ENCODE measurements at regions not wholly inside any gene's neighbourhood (a gene's known extent, or its start where the extent isn't known, plus 50 kb on each side); places are given as distances from the start of the nearest gene placed in this dataset.

DNA sequence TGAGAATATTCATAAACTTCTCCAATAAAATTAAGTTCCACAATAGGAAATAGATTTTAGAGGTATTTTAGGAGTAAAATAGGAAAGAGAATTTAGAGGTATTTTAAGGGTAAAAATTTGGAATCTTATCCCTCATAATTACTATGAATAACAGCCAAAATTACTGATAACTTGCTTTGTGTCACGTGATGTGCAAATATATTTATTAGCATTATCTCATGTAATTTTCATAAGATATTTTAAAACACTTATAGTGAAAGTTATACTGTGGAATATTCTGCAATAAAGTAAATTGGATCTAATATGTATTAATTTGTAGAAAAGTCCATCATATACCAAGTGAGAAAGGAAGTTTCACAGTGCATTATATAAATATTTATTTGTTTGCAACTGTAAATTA is 64.2 kb upstream of the VWDE start:
- no peak for TF ChIP-seq POLR2AphosphoS5 (IDR thresholded peaks at IDR 0.05)
- TF ChIP-seq POLR2A (IDR thresholded peaks at IDR 0.05), result no peak
- TF ChIP-seq, protein P1, sequence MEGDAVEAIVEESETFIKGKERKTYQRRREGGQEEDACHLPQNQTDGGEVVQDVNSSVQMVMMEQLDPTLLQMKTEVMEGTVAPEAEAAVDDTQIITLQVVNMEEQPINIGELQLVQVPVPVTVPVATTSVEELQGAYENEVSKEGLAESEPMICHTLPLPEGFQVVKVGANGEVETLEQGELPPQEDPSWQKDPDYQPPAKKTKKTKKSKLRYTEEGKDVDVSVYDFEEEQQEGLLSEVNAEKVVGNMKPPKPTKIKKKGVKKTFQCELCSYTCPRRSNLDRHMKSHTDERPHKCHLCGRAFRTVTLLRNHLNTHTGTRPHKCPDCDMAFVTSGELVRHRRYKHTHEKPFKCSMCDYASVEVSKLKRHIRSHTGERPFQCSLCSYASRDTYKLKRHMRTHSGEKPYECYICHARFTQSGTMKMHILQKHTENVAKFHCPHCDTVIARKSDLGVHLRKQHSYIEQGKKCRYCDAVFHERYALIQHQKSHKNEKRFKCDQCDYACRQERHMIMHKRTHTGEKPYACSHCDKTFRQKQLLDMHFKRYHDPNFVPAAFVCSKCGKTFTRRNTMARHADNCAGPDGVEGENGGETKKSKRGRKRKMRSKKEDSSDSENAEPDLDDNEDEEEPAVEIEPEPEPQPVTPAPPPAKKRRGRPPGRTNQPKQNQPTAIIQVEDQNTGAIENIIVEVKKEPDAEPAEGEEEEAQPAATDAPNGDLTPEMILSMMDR (IDR thresholded peaks at IDR 0.05), result no peak
